Smooth muscle cell (in vitro differentiated cells): ENCODE measurements at regions not wholly inside any gene's neighbourhood (a gene's known extent, or its start where the extent isn't known, plus 50 kb on each side); places are given as distances from the start of the nearest gene placed in this dataset.

Source experiments
- DNase-seq: peaks from one replicate; lab custom pipeline; 2025; ENCODE audit not compliant: unreplicated experiment; lab: John Stamatoyannopoulos, UW
- H2AFZ ChIP-seq: fragments of 200-600 bp; sonication (generic); 2 replicates; pipeline ENCODE4 v1.6.0; 2016; ENCODE audit warnings: antibody characterized with exemption, low read depth, mild to moderate bottlenecking
- H3F3A ChIP-seq: fragments of 200-600 bp; sonication (generic); 2 replicates; pipeline ENCODE4 v1.6.0; 2017; ENCODE audit warnings: antibody characterized with exemption, low read depth
- H3K27ac ChIP-seq: fragments of 200-600 bp; sonication (generic); 2 replicates; pipeline ENCODE4 v1.5.1; 2016; ENCODE audit warnings: low read depth, mild to moderate bottlenecking
- H3K27me3 ChIP-seq: fragments of 200-600 bp; sonication (generic); 2 replicates; pipeline ENCODE4 v1.6.1; 2016; ENCODE audit warnings: low read depth, mild to moderate bottlenecking
- H3K36me3 ChIP-seq: fragments of 200-600 bp; sonication (generic); 2 replicates; pipeline ENCODE4 v1.5.1; 2016; ENCODE audit warnings: low read depth
- H3K4me1 ChIP-seq: fragments of 200-600 bp; sonication (generic); 2 replicates; pipeline ENCODE4 v1.5.1; 2016; ENCODE audit warnings: low read depth
- H3K4me2 ChIP-seq: fragments of 200-600 bp; sonication (generic); 2 replicates; pipeline ENCODE4 v1.6.0; 2016; ENCODE audit warnings: mild to moderate bottlenecking
- H3K4me3 ChIP-seq: fragments of 200-600 bp; sonication (generic); 2 replicates; pipeline ENCODE4 v1.5.1; 2016; ENCODE audit warnings: mild to moderate bottlenecking
- H3K79me2 ChIP-seq: fragments of 200-600 bp; sonication (generic); 2 replicates; pipeline ENCODE4 v1.6.0; 2016; ENCODE audit warnings: low read depth, mild to moderate bottlenecking
- H3K9ac ChIP-seq: fragments of 200-600 bp; sonication (generic); 2 replicates; pipeline ENCODE4 v1.6.0; 2016; ENCODE audit warnings: low read depth
- H3K9me3 ChIP-seq: fragments of 200-600 bp; sonication (generic); replicated peaks from 2 replicates; pipeline ENCODE4 v1.5.1; 2016; ENCODE audit warnings: low read depth
- H4K20me1 ChIP-seq: fragments of 200-600 bp; sonication (generic); 2 replicates; pipeline ENCODE4 v1.6.0; 2016; ENCODE audit warnings: low read depth
- CTCF ChIP-seq: fragments of 200-600 bp; sonication (generic); IDR thresholded peaks from 2 replicates; pipeline ENCODE4 v1.5.1; 2017; ENCODE audit warnings: borderline replicate concordance, mild to moderate bottlenecking, antibody characterized with exemption; ENCODE audit not compliant: insufficient read depth, poor library complexity, severe bottlenecking
- WGBS: methylation state at CpG from one replicate; pipeline ENCODE4 v1.1.7; 2016; ENCODE audit warnings: low lambda C conversion rate; 5-methylcytosine and 5-hydroxymethylcytosine counted together

GRCh38 chr9:129341987-129342348 is 163.9 kb upstream of the IER5L start:
- H3K27ac ChIP-seq: no peak overlapping the region
- H3K4me2 ChIP-seq: no peak overlapping the region
- no peaks in the 10 kb centered on the region for H4K20me1 ChIP-seq
- 98% methylated on average over 8 of the region's 8 CpGs for WGBS
- no peak overlapping the region for H3K4me3 ChIP-seq
- no peak for TF ChIP-seq CTCF
- H3K79me2 ChIP-seq: no peaks in the 10 kb centered on the region
- H3K9ac ChIP-seq: no peak overlapping the region
- H3K36me3 ChIP-seq: no peaks in the 10 kb centered on the region
- no peaks in the 10 kb centered on the region for H3K27me3 ChIP-seq
- no peak for DNase-seq
- H3K4me1 ChIP-seq: peaks cover 13% of the 10 kb centered on the region
- H3F3A ChIP-seq: peaks cover 27% of the 10 kb centered on the region
- H2AFZ ChIP-seq: no peak overlapping the region
- H3K9me3 ChIP-seq: no peaks in the 10 kb centered on the region

GRCh38 chr9:129341171-129341986 is 163.3 kb upstream of the IER5L start:
- Histone ChIP-seq H4K20me1 (no peaks in the 10 kb centered on the region), H2AFZ (no peak overlapping the region), H3K27ac (no peak overlapping the region), H3K9me3 (no peaks in the 10 kb centered on the region), H3K4me1 (peaks cover 13% of the 10 kb centered on the region), H3K4me2 (no peak overlapping the region), H3K4me3 (no peak overlapping the region), H3F3A (peaks cover 28% of the 10 kb centered on the region), H3K9ac (no peak overlapping the region), H3K36me3 (no peaks in the 10 kb centered on the region), H3K27me3 (no peaks in the 10 kb centered on the region), H3K79me2 (no peaks in the 10 kb centered on the region)
- WGBS: 74% methylated on average over 24 of the region's 30 CpGs
- TF ChIP-seq CTCF: no peak
- no peak for DNase-seq

DNA sequence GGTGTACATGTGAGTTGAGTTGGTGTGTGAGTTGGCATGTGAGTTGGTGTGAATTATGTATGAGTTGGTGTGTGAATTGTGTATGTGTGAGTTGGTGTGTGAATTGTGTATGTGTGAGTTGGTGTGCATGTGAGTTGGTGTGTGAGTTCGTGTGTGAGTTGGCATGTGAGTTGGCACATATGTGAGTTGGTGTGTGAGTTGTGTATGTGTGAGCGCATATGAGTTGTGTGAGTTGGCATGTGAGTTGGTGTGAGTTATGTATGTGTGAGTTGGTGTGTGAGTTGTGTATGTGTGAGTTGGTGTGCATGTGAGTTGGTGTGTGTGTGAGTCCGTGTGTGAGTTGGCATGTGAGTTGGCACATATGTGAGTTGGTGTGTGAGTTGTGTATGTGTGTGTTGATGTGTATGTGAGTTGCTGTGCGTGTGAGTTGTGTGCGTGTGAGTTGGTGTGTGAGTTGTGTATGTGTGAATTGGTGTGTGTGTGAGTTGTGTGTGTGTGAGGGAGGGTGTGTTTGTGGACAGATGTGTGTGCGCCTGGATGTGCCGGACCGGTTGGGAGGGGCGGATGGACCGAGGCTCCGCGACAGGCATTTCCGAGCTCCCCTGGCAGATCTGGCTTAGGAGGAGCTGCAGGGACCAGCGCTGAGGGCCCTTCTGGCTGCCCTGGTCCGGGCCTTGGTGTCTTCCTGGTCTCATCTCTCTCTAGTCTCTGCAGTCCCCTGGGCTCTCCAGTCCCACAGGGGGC is 162.5 kb upstream of the IER5L start:
- no peak for TF ChIP-seq CTCF
- 90% methylated on average over 7 of the region's 15 CpGs for WGBS

More for the DNA sequence above, 162.5 kb upstream of the IER5L start:
- peaks cover 36% of the 10 kb centered on the region for H3F3A ChIP-seq
- H3K36me3 ChIP-seq: no peaks in the 10 kb centered on the region
- H3K4me1 ChIP-seq: peaks cover 13% of the 10 kb centered on the region
- no peak overlapping the region for H3K9ac ChIP-seq
- no peak overlapping the region for H3K4me2 ChIP-seq
- H3K4me3 ChIP-seq: no peak overlapping the region
- no peak for DNase-seq
- H3K27ac ChIP-seq: no peak overlapping the region
- H3K79me2 ChIP-seq: no peaks in the 10 kb centered on the region
- H4K20me1 ChIP-seq: no peaks in the 10 kb centered on the region
- no peaks in the 10 kb centered on the region for H3K27me3 ChIP-seq
- H2AFZ ChIP-seq: no peak overlapping the region
- H3K9me3 ChIP-seq: no peaks in the 10 kb centered on the region
